Thyroid gland (tissue), 4 donors: ENCODE measurements at regions not wholly inside any gene's neighbourhood (a gene's known extent, or its start where the extent isn't known, plus 50 kb on each side); places are given as distances from the start of the nearest gene placed in this dataset.

Experiments used
- POLR2A ChIP-seq, 2 donors: fragments of 450-650 bp; IDR thresholded peaks; one replicate each; pipeline ENCODE4 v1.6.1; 2017; ENCODE audit warnings: antibody characterized with exemption in 2 of 2, mild to moderate bottlenecking in 2 of 2, moderate library complexity in 1 of 2
- TF ChIP-seq, protein P1 (sequence below), 6 experiments: fragments of 200-600 bp in 3 of 6; fragments of 450-650 bp in 3 of 6; sonication (generic) in 3 of 6; IDR thresholded peaks; one replicate each; pipeline ENCODE4 v1.5.1; 2016 to 2019; ENCODE audit warnings: antibody characterized with exemption in 6 of 6, mild to moderate bottlenecking in 2 of 6, inconsistent platforms in 1 of 6, moderate library complexity in 1 of 6

DNA sequence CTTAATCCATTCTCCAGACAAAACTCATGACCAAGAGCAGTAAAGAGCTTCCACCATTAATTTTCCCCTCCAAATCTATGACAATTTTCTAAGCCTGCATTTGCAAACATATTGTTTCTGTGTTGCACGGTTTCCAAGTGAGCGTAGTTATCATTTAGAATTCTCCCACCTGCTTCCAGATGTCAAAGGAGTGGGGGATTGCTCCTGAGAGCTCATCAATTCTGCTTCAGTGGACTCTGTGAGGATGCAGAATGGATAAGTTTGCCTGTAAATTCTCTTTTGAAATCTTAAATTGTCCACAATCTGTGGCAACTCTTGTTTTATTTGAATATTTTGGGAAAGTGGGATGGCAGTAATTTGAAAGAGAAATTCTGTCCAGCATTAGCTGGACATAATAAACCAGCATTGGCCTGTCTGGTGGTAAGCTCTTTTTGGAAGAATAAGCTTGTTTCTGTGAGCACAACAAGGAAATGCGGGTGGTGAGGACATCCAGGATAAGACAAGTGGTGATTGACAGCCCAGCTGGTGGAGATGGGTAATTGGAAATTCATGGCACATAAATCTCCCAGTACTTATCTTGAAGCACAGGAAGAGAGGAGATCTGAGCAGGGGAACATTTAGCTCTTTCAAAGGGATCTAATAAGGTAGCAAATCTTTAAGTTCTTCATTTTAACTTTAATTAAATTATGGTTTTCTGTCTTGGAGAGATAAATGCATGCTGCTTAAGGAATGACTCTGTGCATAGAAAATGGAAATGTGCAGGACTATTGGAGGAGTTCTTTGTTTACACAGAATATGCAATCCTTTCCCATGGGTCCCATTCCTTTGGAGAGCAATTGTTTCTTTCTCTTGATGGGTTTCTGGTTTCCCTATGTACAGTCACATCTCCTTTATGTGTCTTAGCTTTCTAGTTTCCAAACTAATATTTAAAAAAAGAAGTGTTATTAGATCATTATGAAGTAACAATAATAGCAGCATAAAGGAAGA lies 73.2 kb downstream of the FAT3 start:
- TF ChIP-seq, protein P1, sequence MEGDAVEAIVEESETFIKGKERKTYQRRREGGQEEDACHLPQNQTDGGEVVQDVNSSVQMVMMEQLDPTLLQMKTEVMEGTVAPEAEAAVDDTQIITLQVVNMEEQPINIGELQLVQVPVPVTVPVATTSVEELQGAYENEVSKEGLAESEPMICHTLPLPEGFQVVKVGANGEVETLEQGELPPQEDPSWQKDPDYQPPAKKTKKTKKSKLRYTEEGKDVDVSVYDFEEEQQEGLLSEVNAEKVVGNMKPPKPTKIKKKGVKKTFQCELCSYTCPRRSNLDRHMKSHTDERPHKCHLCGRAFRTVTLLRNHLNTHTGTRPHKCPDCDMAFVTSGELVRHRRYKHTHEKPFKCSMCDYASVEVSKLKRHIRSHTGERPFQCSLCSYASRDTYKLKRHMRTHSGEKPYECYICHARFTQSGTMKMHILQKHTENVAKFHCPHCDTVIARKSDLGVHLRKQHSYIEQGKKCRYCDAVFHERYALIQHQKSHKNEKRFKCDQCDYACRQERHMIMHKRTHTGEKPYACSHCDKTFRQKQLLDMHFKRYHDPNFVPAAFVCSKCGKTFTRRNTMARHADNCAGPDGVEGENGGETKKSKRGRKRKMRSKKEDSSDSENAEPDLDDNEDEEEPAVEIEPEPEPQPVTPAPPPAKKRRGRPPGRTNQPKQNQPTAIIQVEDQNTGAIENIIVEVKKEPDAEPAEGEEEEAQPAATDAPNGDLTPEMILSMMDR (IDR thresholded peaks at IDR 0.05) = no peak
- no peak for TF ChIP-seq POLR2A (IDR thresholded peaks at IDR 0.05)
